OCI-LY1 (cell line): ENCODE measurements at regions not wholly inside any gene's neighbourhood (a gene's known extent, or its start where the extent isn't known, plus 50 kb on each side); places are given as distances from the start of the nearest gene placed in this dataset.

Experiments
- H2AFZ ChIP-seq: fragments of 200-600 bp; sonication (generic), shearing (Covaris generic); 2 replicates; pipeline ENCODE4 v1.6.0; 2014; ENCODE audit warnings: antibody characterized with exemption, mild to moderate bottlenecking, low read length
- H3F3A ChIP-seq: fragments of 200-600 bp; sonication (generic), shearing (Covaris generic); 2 replicates; pipeline ENCODE4 v1.6.0; 2014; ENCODE audit warnings: mild to moderate bottlenecking, antibody characterized with exemption, low read length, moderate library complexity; ENCODE audit not compliant: insufficient read depth
- H3K27ac ChIP-seq: fragments of 200-600 bp; sonication (generic); 2 replicates; pipeline ENCODE4 v1.5.1; 2014; ENCODE audit warnings: low read length, mixed run types, mild to moderate bottlenecking, low read depth; ENCODE audit not compliant: poor library complexity, severe bottlenecking
- H3K27me3 ChIP-seq: fragments of 200-600 bp; sonication (generic); 2 replicates; pipeline ENCODE4 v1.6.0; 2014; ENCODE audit warnings: antibody characterized with exemption, mild to moderate bottlenecking, low read length, moderate library complexity; ENCODE audit not compliant: insufficient read depth
- H3K36me3 ChIP-seq: fragments of 200-600 bp; sonication (generic); 2 replicates; pipeline ENCODE4 v1.6.1; 2014; ENCODE audit warnings: mild to moderate bottlenecking, antibody characterized with exemption, low read length, moderate library complexity, mixed read lengths; ENCODE audit not compliant: insufficient read depth
- H3K4me1 ChIP-seq: fragments of 200-600 bp; sonication (generic); 2 replicates; pipeline ENCODE4 v1.5.1; 2014; ENCODE audit warnings: mild to moderate bottlenecking, low read length, moderate library complexity; ENCODE audit not compliant: insufficient read depth, severe bottlenecking
- H3K4me2 ChIP-seq: fragments of 200-600 bp; sonication (generic), shearing (Covaris generic); 2 replicates; pipeline ENCODE4 v1.6.1; 2014; ENCODE audit warnings: low read length
- H3K4me3 ChIP-seq: fragments of 200-600 bp; sonication (generic); 2 replicates; pipeline ENCODE4 v1.5.1; 2014; ENCODE audit warnings: low read length, low read depth, mild to moderate bottlenecking, mixed read lengths; ENCODE audit not compliant: poor library complexity, severe bottlenecking
- H3K79me2 ChIP-seq: fragments of 200-600 bp; shearing (Covaris generic); 2 replicates; pipeline ENCODE4 v1.6.1; 2016; ENCODE audit warnings: mixed run types, low read length, mixed read lengths; ENCODE audit not compliant: insufficient read depth
- H3K9ac ChIP-seq: fragments of 200-600 bp; sonication (generic), shearing (Covaris generic); 2 replicates; pipeline ENCODE4 v1.6.1; 2014; ENCODE audit warnings: mild to moderate bottlenecking, low read length, mixed read lengths
- H3K9me2 ChIP-seq: fragments of 200-600 bp; sonication (generic), shearing (Covaris generic); 2 replicates; pipeline ENCODE4 v1.6.1; 2014; ENCODE audit warnings: low read depth, mild to moderate bottlenecking, low read length, mixed read lengths
- H3K9me3 ChIP-seq: fragments of 200-600 bp; shearing (Covaris generic); 2 replicates; pipeline ENCODE4 v1.6.1; 2014; ENCODE audit warnings: low read length, mixed read lengths
- H4K20me1 ChIP-seq: fragments of 200-600 bp; sonication (generic), shearing (Covaris generic); 2 replicates; pipeline ENCODE4 v1.6.0; 2016; ENCODE audit warnings: mild to moderate bottlenecking, low read length; ENCODE audit not compliant: insufficient read depth
- CTCF ChIP-seq: fragments of 200-600 bp; sonication (generic), shearing (Covaris generic); IDR thresholded peaks from 2 replicates; pipeline ENCODE4 v1.5.1; 2017; ENCODE audit warnings: mild to moderate bottlenecking, antibody characterized with exemption, low read length, moderate library complexity, mixed read lengths
- EZH2 ChIP-seq: fragments of 200-600 bp; sonication (generic), shearing (Covaris generic); IDR thresholded peaks from 2 replicates; pipeline ENCODE4 v1.8.0; 2017; ENCODE audit warnings: borderline replicate concordance, mixed run types, mild to moderate bottlenecking, antibody characterized with exemption, low read length, moderate library complexity, mixed read lengths

DNA sequence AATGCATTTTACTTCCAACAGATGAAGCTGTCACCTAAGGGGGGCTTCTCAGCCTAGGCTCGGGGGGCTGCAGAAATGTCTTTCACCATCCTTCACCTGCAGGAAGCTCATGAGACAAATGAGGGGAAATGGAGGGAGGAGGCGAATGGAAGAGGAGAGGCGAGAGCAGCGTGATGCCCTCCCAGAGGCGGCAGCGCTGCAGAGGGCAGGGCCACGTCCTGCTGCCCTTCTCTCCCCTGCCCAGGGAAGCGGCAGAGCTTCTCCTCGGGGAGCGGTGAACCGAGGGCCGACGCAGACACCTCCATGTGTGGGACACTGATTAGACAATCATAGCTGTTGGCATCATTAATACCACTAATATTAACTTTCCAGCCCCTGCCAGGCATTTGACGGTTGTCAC is 78.3 kb downstream of the SERPINA3 start:
- H3K4me1 ChIP-seq, result no peaks in the 10 kb centered on the region
- H4K20me1 ChIP-seq, result no peaks in the 10 kb centered on the region
- no peak overlapping the region for H3K4me2 ChIP-seq
- H3K9me3 ChIP-seq, result no peaks in the 10 kb centered on the region
- H2AFZ ChIP-seq, result no peak overlapping the region
- H3K27me3 ChIP-seq, result no peaks in the 10 kb centered on the region
- no peaks in the 10 kb centered on the region for H3F3A ChIP-seq
- H3K27ac ChIP-seq, result no peak overlapping the region
- no peak overlapping the region for H3K4me3 ChIP-seq
- no peaks in the 10 kb centered on the region for H3K36me3 ChIP-seq
- no peaks in the 10 kb centered on the region for H3K9me2 ChIP-seq
- H3K9ac ChIP-seq, result no peak overlapping the region
- H3K79me2 ChIP-seq, result no peaks in the 10 kb centered on the region
- TF ChIP-seq CTCF (no peak), EZH2 (no peak)

GRCh38 chr14:94689985-94690400 is 77.8 kb downstream of the SERPINA3 start:
- Histone ChIP-seq H3F3A (no peaks in the 10 kb centered on the region), H3K9me2 (no peaks in the 10 kb centered on the region), H4K20me1 (no peaks in the 10 kb centered on the region), H3K27ac (no peak overlapping the region), H3K79me2 (no peaks in the 10 kb centered on the region), H2AFZ (no peak overlapping the region), H3K36me3 (no peaks in the 10 kb centered on the region), H3K4me2 (no peak overlapping the region), H3K9me3 (no peaks in the 10 kb centered on the region), H3K4me3 (no peak overlapping the region), H3K4me1 (no peaks in the 10 kb centered on the region), H3K9ac (no peak overlapping the region), H3K27me3 (no peaks in the 10 kb centered on the region)
- no peak for TF ChIP-seq CTCF
- TF ChIP-seq EZH2, result no peak

DNA sequence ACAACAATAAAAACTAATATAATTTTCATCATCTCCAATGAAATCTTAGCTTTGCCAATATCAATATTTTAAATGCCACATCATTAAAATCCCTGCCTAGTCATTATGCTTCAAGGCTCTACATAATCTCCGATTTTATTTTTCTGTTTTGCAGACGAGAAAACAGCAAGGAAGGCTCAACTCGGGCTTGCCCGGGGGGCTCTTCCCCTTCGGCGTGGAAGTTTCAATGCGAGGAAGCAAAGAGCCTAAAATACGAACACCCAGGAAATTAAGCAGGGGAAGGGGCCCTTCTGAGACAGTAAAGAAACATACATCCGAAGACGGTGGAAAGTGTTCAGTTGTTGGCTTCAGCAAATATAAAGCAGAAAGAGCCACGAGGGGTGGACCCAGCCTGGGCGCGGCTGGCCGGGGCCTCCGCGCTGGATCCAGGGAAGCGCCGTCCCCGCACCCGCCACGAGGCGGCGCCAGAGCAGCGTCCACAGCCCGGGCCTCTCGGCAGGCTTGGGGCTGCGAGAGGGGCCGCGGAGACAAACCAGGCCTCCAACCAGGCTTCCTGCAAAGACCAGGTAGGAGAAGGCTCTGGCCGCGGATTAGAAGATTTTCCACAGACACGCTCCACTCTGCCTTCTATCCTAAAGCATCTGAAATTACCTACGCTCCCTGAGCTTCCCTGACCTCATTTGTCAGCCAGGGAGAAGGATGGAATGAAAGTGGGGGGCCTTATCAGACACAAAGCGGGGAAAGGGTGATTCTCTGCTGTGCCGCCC is 77.2 kb downstream of the SERPINA3 start:
- no peaks in the 10 kb centered on the region for H4K20me1 ChIP-seq
- no peak overlapping the region for H3K4me3 ChIP-seq
- no peaks in the 10 kb centered on the region for H3K9me3 ChIP-seq

More for the DNA sequence above, 77.2 kb downstream of the SERPINA3 start:
- no peaks in the 10 kb centered on the region for H3K4me1 ChIP-seq
- no peaks in the 10 kb centered on the region for H3F3A ChIP-seq
- no peaks in the 10 kb centered on the region for H3K9me2 ChIP-seq
- no peaks in the 10 kb centered on the region for H3K27me3 ChIP-seq
- no peak overlapping the region for H3K4me2 ChIP-seq
- no peak overlapping the region for H2AFZ ChIP-seq
- no peak for TF ChIP-seq EZH2
- peak; percentile 91 for TF ChIP-seq CTCF
- no peak overlapping the region for H3K9ac ChIP-seq
- H3K79me2 ChIP-seq, result no peaks in the 10 kb centered on the region
- no peaks in the 10 kb centered on the region for H3K36me3 ChIP-seq
- H3K27ac ChIP-seq, result no peak overlapping the region
